DND-41 (cell line): ENCODE measurements at regions not wholly inside any gene's neighbourhood (a gene's known extent, or its start where the extent isn't known, plus 50 kb on each side); places are given as distances from the start of the nearest gene placed in this dataset.

Source experiments
- ATAC-seq: fragments of 200-7000 bp; cut with Tn5 transposase; 3 replicates; pipeline ENCODE4 v1.9.1; 2021; ENCODE audit warnings: low read depth; ENCODE audit not compliant: insufficient read depth
- DNase-seq: peaks from one replicate; pipeline ENCODE4 v3.0.0-alpha.2; 2020
- H2AFZ ChIP-seq: 2 replicates; pipeline ENCODE4 v1.6.0; 2012; ENCODE audit warnings: low read depth, low read length
- H3K27ac ChIP-seq: 2 replicates; pipeline ENCODE4 v1.5.1; 2012; ENCODE audit warnings: low read length, inconsistent platforms
- H3K27me3 ChIP-seq: fragments of 200-600 bp; sonication (generic); 2 replicates; pipeline ENCODE4 v1.6.0; 2012; ENCODE audit warnings: low read length, mild to moderate bottlenecking, inconsistent platforms; ENCODE audit not compliant: insufficient read depth, poor library complexity
- H3K36me3 ChIP-seq: 2 replicates; pipeline ENCODE4 v1.5.1; 2012; ENCODE audit warnings: low read length, inconsistent platforms; ENCODE audit not compliant: insufficient read depth
- H3K4me1 ChIP-seq: 2 replicates; pipeline ENCODE4 v1.5.1; 2012; ENCODE audit warnings: mild to moderate bottlenecking, low read length; ENCODE audit not compliant: insufficient read depth
- H3K4me2 ChIP-seq: 2 replicates; pipeline ENCODE4 v1.6.0; 2012; ENCODE audit warnings: mild to moderate bottlenecking, moderate library complexity, low read length, inconsistent platforms; ENCODE audit not compliant: insufficient read depth
- H3K4me3 ChIP-seq, 2 experiments: fragments of 200-600 bp in 1 of 2; shearing (Covaris generic) in 1 of 2; 2 replicates each; pipeline ENCODE4 v1.5.1; 2012 to 2016; ENCODE audit warnings: inconsistent platforms in 2 of 2, low read length in 2 of 2, mild to moderate bottlenecking in 2 of 2, low read depth in 1 of 2, moderate library complexity in 1 of 2
- H3K79me2 ChIP-seq: 2 replicates; pipeline ENCODE4 v1.6.0; 2012; ENCODE audit warnings: low read length, inconsistent platforms; ENCODE audit not compliant: insufficient read depth
- H3K9ac ChIP-seq: 2 replicates; pipeline ENCODE4 v1.6.0; 2012; ENCODE audit warnings: low read depth, mild to moderate bottlenecking, inconsistent platforms, low read length, moderate library complexity
- H3K9me3 ChIP-seq: 2 replicates; pipeline ENCODE4 v1.5.1; 2012; ENCODE audit warnings: low read length, moderate library complexity, mild to moderate bottlenecking, inconsistent platforms; ENCODE audit not compliant: insufficient read depth, severe bottlenecking
- H4K20me1 ChIP-seq: 2 replicates; pipeline ENCODE4 v1.6.0; 2012; ENCODE audit warnings: low read length; ENCODE audit not compliant: insufficient read depth
- EZH2 ChIP-seq: IDR thresholded peaks from 3 replicates; pipeline ENCODE4 v1.6.1; 2012; ENCODE audit warnings: borderline replicate concordance, low read depth, mild to moderate bottlenecking, moderate library complexity, low read length, inconsistent platforms; ENCODE audit not compliant: severe bottlenecking
- TF ChIP-seq, protein P1 (sequence below): IDR thresholded peaks from 2 replicates; pipeline ENCODE4 v1.5.1; 2012; ENCODE audit warnings: borderline replicate concordance, low read length, moderate library complexity, mild to moderate bottlenecking; ENCODE audit not compliant: poor library complexity, severe bottlenecking; ENCODE audit errors: extremely low read depth

GRCh38 chr6:114564302-114564933, 221.6 kb upstream of the HS3ST5 start:
- ATAC-seq, result no peak
- TF ChIP-seq, protein P1, sequence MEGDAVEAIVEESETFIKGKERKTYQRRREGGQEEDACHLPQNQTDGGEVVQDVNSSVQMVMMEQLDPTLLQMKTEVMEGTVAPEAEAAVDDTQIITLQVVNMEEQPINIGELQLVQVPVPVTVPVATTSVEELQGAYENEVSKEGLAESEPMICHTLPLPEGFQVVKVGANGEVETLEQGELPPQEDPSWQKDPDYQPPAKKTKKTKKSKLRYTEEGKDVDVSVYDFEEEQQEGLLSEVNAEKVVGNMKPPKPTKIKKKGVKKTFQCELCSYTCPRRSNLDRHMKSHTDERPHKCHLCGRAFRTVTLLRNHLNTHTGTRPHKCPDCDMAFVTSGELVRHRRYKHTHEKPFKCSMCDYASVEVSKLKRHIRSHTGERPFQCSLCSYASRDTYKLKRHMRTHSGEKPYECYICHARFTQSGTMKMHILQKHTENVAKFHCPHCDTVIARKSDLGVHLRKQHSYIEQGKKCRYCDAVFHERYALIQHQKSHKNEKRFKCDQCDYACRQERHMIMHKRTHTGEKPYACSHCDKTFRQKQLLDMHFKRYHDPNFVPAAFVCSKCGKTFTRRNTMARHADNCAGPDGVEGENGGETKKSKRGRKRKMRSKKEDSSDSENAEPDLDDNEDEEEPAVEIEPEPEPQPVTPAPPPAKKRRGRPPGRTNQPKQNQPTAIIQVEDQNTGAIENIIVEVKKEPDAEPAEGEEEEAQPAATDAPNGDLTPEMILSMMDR, result no peak
- TF ChIP-seq EZH2, result no peak
- H3K4me2 ChIP-seq, result no peak overlapping the region

DNA sequence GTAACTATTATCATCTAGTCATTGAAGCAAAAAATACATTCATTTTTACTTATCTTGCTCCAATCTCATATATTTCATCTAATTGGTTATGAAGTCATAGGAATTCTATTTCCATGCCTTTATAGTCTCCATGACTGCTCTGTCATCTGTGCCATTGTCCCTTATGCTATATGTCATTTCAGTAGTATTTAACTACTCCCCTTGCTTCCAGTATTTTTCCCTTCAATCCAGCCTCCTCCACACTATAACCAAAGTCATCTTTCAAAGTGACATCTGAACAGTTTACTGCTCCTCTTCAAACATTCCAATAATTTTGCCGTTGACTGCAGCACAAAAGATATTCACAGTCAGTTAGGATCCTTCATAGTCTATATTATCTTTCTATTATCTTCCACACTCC, 216.6 kb upstream of the HS3ST5 start:
- H3K4me2 ChIP-seq, result no peak overlapping the region
- H3K4me1 ChIP-seq, result no peaks in the 10 kb centered on the region
- no peaks in the 10 kb centered on the region for H3K27me3 ChIP-seq
- H3K9me3 ChIP-seq, result no peaks in the 10 kb centered on the region
- H4K20me1 ChIP-seq, result no peaks in the 10 kb centered on the region
- DNase-seq (no peak), ATAC-seq (no peak)
- no peak overlapping the region for H3K27ac ChIP-seq
- H3K36me3 ChIP-seq, result no peaks in the 10 kb centered on the region
- no peak for TF ChIP-seq EZH2
- TF ChIP-seq, protein P1, result no peak
- no peak overlapping the region for H3K9ac ChIP-seq
- H2AFZ ChIP-seq, result no peak overlapping the region
- no peak overlapping the region for H3K4me3 ChIP-seq
- no peaks in the 10 kb centered on the region for H3K79me2 ChIP-seq

More at GRCh38 chr6:114564302-114564933, 221.6 kb upstream of the HS3ST5 start:
- no peaks in the 10 kb centered on the region for H4K20me1 ChIP-seq
- no peaks in the 10 kb centered on the region for H3K36me3 ChIP-seq
- DNase-seq, result no peak
- H3K4me1 ChIP-seq, result no peaks in the 10 kb centered on the region
- H3K27me3 ChIP-seq, result no peaks in the 10 kb centered on the region
- H3K9me3 ChIP-seq, result no peaks in the 10 kb centered on the region
- H2AFZ ChIP-seq, result no peak overlapping the region
- H3K79me2 ChIP-seq, result no peaks in the 10 kb centered on the region
- H3K27ac ChIP-seq, result no peak overlapping the region
- no peak overlapping the region for H3K9ac ChIP-seq
- no peak overlapping the region for H3K4me3 ChIP-seq

GRCh38 chr6:114558153-114558552, 215.3 kb upstream of the HS3ST5 start:
- Histone ChIP-seq H2AFZ (no peak overlapping the region), H3K9ac (no peak overlapping the region), H3K4me1 (no peaks in the 10 kb centered on the region), H3K4me2 (no peak overlapping the region), H3K27ac (no peak overlapping the region), H3K9me3 (no peaks in the 10 kb centered on the region), H4K20me1 (no peaks in the 10 kb centered on the region), H3K79me2 (no peaks in the 10 kb centered on the region), H3K27me3 (no peaks in the 10 kb centered on the region), H3K4me3 (no peak overlapping the region), H3K36me3 (no peaks in the 10 kb centered on the region)
- ATAC-seq, result no peak
- TF ChIP-seq EZH2, result no peak
- TF ChIP-seq, protein P1, result no peak
- no peak for DNase-seq
